H54 (cell line): ENCODE measurements at regions not wholly inside any gene's neighbourhood (a gene's known extent, or its start where the extent isn't known, plus 50 kb on each side); places are given as distances from the start of the nearest gene placed in this dataset.

ENCODE experiments used
- DNase-seq: peaks from one replicate; pipeline ENCODE4 v3.0.0; 2011; ENCODE audit warnings: low spot score, mixed read lengths; ENCODE audit not compliant: insufficient read length
- FAIRE-seq: peaks from 3 replicates; lab custom pipeline; 2011; peaks lifted over from hg19 to GRCh38; lab: Jason Lieb, UNC
- POLR2A ChIP-seq: IDR thresholded peaks from 2 replicates; pipeline ENCODE4 v1.6.1; 2011; ENCODE audit warnings: low read depth, mild to moderate bottlenecking, low read length

GRCh38 chr9:93864032-93864431 lies 91.1 kb downstream of the BARX1 start:
- FAIRE-seq (no peak), DNase-seq (no peak)
- TF ChIP-seq POLR2A, result no peak

DNA sequence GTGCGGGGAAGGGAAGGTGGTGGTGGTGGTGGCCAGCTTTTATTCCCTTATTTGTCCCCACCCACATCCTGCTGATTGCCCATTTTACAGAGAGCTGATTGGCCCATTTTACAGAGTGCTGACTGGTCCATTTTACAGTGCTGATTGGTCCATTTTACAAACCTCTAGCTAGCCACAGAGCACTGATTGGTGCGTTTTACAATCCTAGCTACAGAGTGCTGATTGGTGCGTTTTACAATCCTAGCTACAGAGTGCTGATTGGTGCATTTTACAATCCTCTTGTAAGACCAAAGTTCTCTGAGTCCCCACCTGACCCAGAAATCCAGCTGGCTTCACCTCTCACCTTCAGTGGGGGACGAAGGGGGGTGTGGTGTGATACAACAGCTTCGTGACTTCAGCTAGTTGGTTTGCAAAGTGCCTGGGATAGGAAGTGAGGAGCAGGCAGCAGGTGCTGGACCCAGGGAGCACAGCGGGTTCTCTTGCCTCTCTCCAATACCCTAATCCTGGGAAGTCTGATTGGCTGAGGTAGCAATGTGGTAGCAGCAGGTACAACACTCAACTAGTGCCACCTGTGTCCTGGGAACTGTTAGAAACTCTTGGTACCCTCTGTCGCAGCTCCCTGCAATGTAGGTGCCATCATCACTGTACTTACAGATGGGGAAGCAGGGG lies 92.1 kb downstream of the BARX1 start:
- no peak for FAIRE-seq
- DNase-seq, result no peak
- TF ChIP-seq POLR2A, result no peak

GRCh38 chr9:93861736-93862358 lies 93.3 kb downstream of the BARX1 start:
- TF ChIP-seq POLR2A, result no peak
- FAIRE-seq (no peak), DNase-seq (no peak)

GRCh38 chr9:93860694-93861658 lies 94.2 kb downstream of the BARX1 start:
- no peak for FAIRE-seq
- TF ChIP-seq POLR2A, result no peak
- no peak for DNase-seq

GRCh38 chr9:93859431-93860215 lies 95.5 kb downstream of the BARX1 start:
- FAIRE-seq, result no peak
- no peak for TF ChIP-seq POLR2A
- DNase-seq, result no peak

DNA sequence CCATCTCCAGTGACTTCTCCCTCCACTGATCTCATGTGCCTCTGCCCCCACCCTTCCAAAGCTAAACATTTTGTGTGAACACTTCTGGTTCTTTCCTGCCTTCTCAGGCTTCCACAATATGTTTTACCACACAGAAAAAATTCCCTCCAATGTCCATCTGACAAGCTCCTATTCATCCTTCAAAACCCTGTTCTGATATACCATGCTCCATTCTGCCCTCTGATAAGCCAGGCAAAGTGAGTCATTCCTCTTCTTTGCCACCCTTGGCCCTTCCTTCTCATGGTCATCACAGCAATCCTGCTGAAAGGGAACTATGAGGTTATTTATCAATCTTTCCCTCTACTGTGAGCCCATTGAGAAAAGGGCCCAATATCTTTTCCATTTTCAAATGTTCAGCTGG lies 97.6 kb downstream of the BARX1 start:
- FAIRE-seq, result no peak

DNA sequence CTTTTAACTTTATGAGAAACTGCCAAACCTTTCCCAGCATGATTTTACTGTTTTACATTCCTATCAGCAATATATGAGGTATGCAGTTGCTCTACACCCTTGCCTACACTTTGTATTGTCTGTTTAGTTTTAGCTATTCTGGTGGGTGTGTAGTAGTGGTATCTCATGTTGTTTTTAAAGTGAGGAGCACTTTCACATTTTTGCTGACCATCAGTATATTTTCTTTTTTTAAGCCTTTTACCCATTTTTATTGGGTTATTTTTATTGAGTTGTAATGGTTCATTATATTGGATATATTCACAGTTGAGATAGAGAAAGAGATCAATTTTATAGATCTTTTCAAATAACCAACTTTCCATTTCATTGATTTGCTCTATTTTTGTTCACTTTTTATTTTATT lies 102.4 kb downstream of the BARX1 start:
- FAIRE-seq, result peak; percentile 36
- TF ChIP-seq POLR2A, result no peak
- no peak for DNase-seq

More for the DNA sequence above, 97.6 kb downstream of the BARX1 start:
- DNase-seq, result no peak
- no peak for TF ChIP-seq POLR2A

DNA sequence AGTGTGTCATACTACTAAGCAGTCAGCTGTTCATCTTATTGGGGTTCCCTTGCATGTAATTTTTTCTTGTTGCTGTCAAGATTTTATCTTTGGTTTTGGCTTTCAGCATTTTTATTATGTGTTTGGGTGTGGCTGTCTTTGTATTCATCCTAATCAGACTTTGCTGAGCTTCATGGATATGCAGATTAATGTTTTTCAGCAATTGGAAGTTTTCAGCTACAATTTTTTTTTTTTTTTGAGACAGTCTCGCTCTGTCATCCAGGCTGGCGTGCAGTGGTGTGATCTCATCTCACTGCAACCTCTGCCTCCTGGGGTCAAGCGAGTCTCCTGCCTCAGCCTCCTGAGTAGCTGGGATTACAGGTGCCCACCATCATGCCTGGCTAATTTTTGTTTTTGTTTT lies 108.8 kb downstream of the BARX1 start:
- FAIRE-seq (peak; percentile 30), DNase-seq (no peak)
- no peak for TF ChIP-seq POLR2A

DNA sequence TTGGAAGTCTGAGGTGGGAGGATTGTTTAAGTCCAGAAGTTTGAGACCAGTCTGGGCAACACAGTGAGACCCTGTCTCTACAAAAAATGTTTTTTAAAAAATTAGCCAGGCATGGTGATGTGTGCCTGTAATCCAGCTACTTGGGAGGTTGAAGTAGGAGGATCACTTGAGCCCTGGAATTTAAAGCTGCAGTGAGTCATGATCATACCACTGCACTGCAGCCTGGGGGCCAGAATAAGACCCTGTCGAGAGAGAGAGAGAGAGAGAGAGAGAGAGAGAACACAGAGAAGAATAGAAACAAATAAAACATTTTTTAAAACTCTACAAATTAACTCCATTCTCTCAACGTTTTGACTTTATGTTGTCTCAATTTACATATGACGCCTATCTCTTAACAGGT lies 111.8 kb downstream of the BARX1 start:
- FAIRE-seq (no peak), DNase-seq (no peak)
- TF ChIP-seq POLR2A, result no peak

GRCh38 chr9:93830606-93831005 lies 124.5 kb downstream of the BARX1 start:
- FAIRE-seq (no peak), DNase-seq (no peak)
- TF ChIP-seq POLR2A, result no peak

DNA sequence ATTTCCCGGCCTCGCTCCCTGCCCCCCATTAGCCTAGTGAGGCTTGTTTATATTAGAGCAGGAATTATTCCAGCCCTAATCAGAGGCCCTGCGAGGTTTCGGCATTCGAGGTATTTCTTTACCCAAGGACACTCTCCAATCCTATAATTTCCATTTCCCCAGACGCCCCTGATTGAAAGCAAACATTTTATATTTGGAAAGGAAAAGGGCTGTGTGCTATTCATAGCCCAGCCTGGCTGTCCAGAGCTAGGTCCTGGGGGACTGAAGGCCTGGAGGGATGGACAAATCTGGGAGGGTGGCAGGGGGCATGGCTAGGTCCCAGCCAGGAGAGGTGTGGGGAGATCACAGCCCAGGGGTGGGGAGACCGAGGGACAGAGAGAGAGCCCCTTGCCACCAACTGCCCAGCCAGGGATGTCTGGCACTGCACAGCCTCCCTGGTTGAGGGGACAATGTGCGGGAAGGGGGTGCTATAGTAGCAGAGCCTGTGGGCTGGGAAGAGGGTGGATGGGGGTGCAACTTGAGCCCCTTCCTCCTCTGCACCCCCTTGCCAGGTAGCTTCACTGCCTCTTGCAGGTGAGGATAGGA lies 125.1 kb downstream of the BARX1 start:
- no peak for TF ChIP-seq POLR2A
- DNase-seq (no peak), FAIRE-seq (no peak)

DNA sequence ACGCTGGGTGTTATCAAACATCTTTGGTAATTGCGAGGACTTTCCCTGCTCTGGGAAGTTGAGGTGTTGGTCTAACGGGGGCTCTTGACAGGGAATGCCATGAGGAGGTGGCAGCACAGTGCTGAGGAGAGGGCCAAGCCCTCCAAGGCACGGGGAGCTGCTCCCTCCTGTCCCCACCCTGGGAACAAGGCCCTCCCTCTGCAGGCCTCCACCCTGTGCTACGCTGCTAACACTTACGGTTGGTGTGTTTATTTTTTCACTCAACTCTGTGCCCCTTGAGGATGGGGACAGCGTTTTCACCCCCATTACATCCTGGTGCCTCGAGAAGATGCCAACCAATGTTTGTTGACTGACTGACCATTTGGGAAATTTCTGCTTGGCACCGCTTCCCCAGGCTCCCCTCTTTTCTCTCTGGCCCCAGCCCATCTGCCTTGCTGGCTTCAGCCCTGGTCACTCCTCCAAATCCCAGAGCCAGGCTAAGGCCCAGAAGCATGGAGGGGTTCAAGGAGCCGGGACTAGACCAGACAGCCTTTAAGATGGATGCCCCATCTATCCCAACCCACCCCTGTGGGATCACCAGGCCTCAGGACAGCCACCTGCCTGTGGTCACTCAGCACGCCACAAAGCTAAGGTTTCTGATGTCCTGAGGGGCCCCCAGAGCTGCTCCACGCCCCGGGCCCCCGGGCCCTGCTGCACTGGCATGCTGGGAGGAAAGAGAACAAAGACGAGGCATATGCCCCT lies 125.7 kb downstream of the BARX1 start:
- no peak for FAIRE-seq
- TF ChIP-seq POLR2A, result no peak

More for the DNA sequence above, 125.7 kb downstream of the BARX1 start:
- DNase-seq, result no peak
